HL-60 (cell line): ENCODE measurements at regions not wholly inside any gene's neighbourhood (a gene's known extent, or its start where the extent isn't known, plus 50 kb on each side); places are given as distances from the start of the nearest gene placed in this dataset.

Source experiments
- GABPA ChIP-seq: IDR thresholded peaks from 2 replicates; pipeline ENCODE4 v1.6.1; 2012; ENCODE audit warnings: low read depth
- POLR2AphosphoS5 ChIP-seq: IDR thresholded peaks from 2 replicates; pipeline ENCODE4 v1.6.1; 2012; ENCODE audit warnings: low read depth
- TF ChIP-seq, protein P1 (sequence below): IDR thresholded peaks from one replicate; pipeline ENCODE4 v1.5.1; 2011; ENCODE audit warnings: low read length, control low read depth, inconsistent platforms; ENCODE audit not compliant: insufficient read depth
- TF ChIP-seq, protein P2 (sequence below): IDR thresholded peaks from 2 replicates; pipeline ENCODE4 v1.6.1; 2012; ENCODE audit warnings: low read depth; ENCODE audit not compliant: insufficient replicate concordance

DNA sequence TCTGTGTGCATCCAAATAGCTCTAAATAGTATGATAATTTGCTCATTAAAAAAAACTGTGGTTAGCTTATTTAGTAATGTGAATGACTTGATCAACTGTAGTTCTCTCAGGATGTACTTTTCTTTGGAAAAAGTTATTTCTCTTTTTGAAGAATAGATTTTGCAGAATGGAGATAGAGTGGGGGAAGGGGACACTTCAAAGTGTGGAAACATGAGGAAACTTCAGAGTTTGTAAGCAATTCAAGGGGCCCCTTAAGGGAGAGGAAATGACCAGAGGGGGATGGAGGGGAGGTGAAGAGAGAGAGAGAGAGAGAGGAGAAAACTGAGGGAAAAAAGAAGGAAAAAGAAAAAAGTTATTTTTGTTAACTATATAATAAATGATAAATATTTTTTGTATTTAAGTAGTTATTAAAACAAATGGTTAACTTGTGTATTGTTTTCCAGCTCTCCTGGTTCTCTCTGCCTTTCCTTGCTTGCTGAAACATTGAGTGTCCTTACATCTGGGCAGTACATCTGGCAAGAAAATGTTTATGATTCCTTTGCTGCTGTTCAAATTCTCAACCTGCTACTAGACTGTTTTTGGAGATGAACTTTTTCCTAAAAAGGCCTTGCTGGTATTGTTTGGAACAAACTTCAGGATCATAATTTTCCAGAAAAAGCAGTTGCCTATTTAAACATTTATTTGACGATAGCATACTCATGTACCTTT, 497.5 kb upstream of the CITED2 start:
- TF ChIP-seq, protein P1, sequence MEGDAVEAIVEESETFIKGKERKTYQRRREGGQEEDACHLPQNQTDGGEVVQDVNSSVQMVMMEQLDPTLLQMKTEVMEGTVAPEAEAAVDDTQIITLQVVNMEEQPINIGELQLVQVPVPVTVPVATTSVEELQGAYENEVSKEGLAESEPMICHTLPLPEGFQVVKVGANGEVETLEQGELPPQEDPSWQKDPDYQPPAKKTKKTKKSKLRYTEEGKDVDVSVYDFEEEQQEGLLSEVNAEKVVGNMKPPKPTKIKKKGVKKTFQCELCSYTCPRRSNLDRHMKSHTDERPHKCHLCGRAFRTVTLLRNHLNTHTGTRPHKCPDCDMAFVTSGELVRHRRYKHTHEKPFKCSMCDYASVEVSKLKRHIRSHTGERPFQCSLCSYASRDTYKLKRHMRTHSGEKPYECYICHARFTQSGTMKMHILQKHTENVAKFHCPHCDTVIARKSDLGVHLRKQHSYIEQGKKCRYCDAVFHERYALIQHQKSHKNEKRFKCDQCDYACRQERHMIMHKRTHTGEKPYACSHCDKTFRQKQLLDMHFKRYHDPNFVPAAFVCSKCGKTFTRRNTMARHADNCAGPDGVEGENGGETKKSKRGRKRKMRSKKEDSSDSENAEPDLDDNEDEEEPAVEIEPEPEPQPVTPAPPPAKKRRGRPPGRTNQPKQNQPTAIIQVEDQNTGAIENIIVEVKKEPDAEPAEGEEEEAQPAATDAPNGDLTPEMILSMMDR = no peak
- TF ChIP-seq, protein P2, sequence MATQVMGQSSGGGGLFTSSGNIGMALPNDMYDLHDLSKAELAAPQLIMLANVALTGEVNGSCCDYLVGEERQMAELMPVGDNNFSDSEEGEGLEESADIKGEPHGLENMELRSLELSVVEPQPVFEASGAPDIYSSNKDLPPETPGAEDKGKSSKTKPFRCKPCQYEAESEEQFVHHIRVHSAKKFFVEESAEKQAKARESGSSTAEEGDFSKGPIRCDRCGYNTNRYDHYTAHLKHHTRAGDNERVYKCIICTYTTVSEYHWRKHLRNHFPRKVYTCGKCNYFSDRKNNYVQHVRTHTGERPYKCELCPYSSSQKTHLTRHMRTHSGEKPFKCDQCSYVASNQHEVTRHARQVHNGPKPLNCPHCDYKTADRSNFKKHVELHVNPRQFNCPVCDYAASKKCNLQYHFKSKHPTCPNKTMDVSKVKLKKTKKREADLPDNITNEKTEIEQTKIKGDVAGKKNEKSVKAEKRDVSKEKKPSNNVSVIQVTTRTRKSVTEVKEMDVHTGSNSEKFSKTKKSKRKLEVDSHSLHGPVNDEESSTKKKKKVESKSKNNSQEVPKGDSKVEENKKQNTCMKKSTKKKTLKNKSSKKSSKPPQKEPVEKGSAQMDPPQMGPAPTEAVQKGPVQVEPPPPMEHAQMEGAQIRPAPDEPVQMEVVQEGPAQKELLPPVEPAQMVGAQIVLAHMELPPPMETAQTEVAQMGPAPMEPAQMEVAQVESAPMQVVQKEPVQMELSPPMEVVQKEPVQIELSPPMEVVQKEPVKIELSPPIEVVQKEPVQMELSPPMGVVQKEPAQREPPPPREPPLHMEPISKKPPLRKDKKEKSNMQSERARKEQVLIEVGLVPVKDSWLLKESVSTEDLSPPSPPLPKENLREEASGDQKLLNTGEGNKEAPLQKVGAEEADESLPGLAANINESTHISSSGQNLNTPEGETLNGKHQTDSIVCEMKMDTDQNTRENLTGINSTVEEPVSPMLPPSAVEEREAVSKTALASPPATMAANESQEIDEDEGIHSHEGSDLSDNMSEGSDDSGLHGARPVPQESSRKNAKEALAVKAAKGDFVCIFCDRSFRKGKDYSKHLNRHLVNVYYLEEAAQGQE = no peak
- no peak for TF ChIP-seq POLR2AphosphoS5
- no peak for TF ChIP-seq GABPA
